HEK293 (cell line): ENCODE measurements at regions not wholly inside any gene's neighbourhood (a gene's known extent, or its start where the extent isn't known, plus 50 kb on each side); places are given as distances from the start of the nearest gene placed in this dataset.

Source experiments
- KLF1 ChIP-seq: fragments of 450-650 bp; formaldehyde crosslinking; IDR thresholded peaks from 2 replicates; pipeline ENCODE4 v1.5.1; 2016; ENCODE audit warnings: missing biosample characterization, missing genetic modification characterization
- TCF7L2 ChIP-seq: IDR thresholded peaks from 2 replicates; pipeline ENCODE4 v1.6.1; 2011; ENCODE audit warnings: low read depth, mild to moderate bottlenecking, inconsistent platforms, low read length, moderate library complexity, borderline replicate concordance
- ZNF132 ChIP-seq: fragments of 450-650 bp; formaldehyde crosslinking; IDR thresholded peaks from 2 replicates; pipeline ENCODE4 v1.5.1; 2017; ENCODE audit warnings: missing biosample characterization, missing genetic modification characterization, borderline replicate concordance

DNA sequence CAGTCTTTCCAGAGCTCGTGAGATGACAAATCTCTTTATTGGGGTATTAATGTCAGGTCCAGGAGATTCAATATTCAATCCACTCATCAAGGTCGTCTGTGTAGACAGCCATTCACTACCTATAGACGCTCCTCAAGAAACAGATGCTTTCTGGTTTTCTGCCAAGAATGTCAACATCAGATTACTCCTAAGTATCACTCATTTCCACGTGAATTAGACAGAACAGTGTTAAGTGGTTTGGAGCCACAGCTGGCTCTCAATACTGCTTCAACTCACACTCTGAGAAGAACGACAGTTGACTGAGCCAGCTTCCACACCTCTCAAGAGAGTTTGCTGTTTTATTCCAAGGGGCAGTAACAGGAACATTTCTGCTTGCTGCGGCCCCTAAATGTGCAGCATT, 113.5 kb upstream of the NEDD4L start:
- no peak for TF ChIP-seq TCF7L2
- TF ChIP-seq KLF1 (tag by site-specific recombination) = no peak
- TF ChIP-seq ZNF132 = no peak
